Thoracic aorta (tissue), 2 donors: ENCODE measurements at regions not wholly inside any gene's neighbourhood (a gene's known extent, or its start where the extent isn't known, plus 50 kb on each side); places are given as distances from the start of the nearest gene placed in this dataset.

ENCODE experiments used
- ATAC-seq: fragments of 150-250 bp; one replicate; pipeline ENCODE4 v1.8.0; 2017; ENCODE audit warnings: low read depth; ENCODE audit not compliant: insufficient number of reproducible peaks, low FRiP score
- DNase-seq: peaks from one replicate; pipeline ENCODE4 v3.0.0-alpha.2; 2020; ENCODE audit warnings: low spot score
- H3K27ac ChIP-seq, 2 donors: fragments of 200-600 bp; sonication (generic); 1 replicate in 1 of 2; 2 replicates in 1 of 2; pipeline ENCODE4 v1.5.1; 2016; ENCODE audit warnings: mild to moderate bottlenecking in 2 of 2, moderate library complexity in 2 of 2
- H3K27me3 ChIP-seq: fragments of 200-600 bp; sonication (generic); replicated peaks from 2 replicates; pipeline ENCODE4 v1.6.0; 2016; ENCODE audit warnings: mild to moderate bottlenecking; ENCODE audit not compliant: insufficient read depth
- H3K36me3 ChIP-seq: fragments of 200-600 bp; sonication (generic); one replicate; pipeline ENCODE4 v1.5.1; 2016
- H3K4me1 ChIP-seq, 2 donors: fragments of 200-600 bp; sonication (generic); 1 replicate in 1 of 2; 2 replicates in 1 of 2; pipeline versions ENCODE4 v1.5.1 to v1.6.0; 2016; ENCODE audit warnings: low read depth in 2 of 2, mild to moderate bottlenecking in 1 of 2; ENCODE audit not compliant: control insufficient read depth in 1 of 2
- H3K4me3 ChIP-seq: fragments of 200-600 bp; sonication (generic); 2 replicates; pipeline ENCODE4 v1.5.1; 2016; ENCODE audit warnings: mild to moderate bottlenecking
- H3K9me3 ChIP-seq: fragments of 200-600 bp; sonication (generic); 2 replicates; pipeline ENCODE4 v1.5.1; 2016
- TF ChIP-seq, protein P1 (sequence below): fragments of 200-600 bp; sonication (generic); IDR thresholded peaks from one replicate; pipeline ENCODE4 v1.5.1; 2019; ENCODE audit warnings: antibody characterized with exemption

DNA sequence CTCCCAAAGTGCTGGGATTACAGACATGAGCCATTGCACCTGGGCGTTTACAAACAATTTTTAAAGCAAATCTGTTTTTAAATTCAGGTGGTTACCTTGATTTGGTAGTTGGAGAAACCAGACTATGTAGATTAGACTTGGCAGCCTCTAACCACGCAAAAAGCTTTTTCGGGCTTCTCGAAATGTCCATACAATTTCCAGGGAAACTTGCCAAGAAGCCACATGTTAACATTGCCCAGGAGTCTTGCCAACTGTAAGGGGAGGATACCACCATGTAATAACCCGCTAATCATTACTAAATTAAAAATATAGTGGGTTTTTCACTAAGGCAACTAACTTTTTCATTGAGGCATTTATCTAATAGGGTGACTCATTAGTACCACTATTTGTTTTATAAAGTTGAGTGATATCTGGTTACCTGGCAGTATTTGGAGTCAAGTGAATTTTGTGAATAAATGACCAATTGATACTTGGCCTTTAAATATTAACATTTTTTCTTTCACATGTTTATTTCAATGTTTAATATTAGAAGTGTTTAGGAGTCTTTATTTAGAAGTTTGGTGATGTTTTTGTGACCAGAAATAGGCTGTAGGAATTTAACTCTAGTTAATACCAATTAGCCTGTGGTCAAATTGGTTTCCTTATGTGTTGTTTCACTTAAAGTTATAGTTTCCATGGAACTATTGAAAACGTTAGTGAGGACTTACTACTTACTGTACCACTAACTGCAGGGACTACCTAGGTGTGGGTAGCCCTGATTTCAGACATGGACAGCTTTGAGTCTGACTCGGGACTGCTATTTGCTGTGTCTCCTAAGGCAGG lies 61.3 kb downstream of the CLDN34 start:
- ATAC-seq (no peak), DNase-seq (no peak)
- no peak overlapping the region for H3K27ac ChIP-seq

DNA sequence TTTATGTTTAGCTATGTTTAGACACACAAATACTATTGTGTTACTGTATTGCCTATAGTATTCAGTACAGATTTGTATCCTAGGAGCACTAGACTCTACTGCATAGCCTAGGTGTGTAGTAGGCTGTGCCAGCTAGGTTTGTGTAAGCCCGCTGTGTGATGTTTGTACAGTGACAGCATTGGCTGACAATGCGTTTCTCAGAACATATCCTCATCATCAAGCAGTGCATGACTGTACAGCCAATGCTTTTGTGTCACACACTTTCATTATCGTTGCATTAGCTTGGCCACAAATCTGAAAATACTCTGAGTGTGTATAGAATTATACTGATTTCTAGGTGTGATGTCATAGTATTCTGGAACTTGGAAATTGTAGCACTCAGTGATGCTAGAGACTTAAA lies 63.4 kb downstream of the CLDN34 start:
- H3K36me3 ChIP-seq: no peaks in the 10 kb centered on the region
- DNase-seq: no peak
- H3K27ac ChIP-seq: no peak overlapping the region
- H3K9me3 ChIP-seq: no peaks in the 10 kb centered on the region
- H3K27me3 ChIP-seq: no peaks in the 10 kb centered on the region
- TF ChIP-seq, protein P1, sequence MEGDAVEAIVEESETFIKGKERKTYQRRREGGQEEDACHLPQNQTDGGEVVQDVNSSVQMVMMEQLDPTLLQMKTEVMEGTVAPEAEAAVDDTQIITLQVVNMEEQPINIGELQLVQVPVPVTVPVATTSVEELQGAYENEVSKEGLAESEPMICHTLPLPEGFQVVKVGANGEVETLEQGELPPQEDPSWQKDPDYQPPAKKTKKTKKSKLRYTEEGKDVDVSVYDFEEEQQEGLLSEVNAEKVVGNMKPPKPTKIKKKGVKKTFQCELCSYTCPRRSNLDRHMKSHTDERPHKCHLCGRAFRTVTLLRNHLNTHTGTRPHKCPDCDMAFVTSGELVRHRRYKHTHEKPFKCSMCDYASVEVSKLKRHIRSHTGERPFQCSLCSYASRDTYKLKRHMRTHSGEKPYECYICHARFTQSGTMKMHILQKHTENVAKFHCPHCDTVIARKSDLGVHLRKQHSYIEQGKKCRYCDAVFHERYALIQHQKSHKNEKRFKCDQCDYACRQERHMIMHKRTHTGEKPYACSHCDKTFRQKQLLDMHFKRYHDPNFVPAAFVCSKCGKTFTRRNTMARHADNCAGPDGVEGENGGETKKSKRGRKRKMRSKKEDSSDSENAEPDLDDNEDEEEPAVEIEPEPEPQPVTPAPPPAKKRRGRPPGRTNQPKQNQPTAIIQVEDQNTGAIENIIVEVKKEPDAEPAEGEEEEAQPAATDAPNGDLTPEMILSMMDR: no peak
- H3K4me1 ChIP-seq: no peaks in the 10 kb centered on the region
- no peak for ATAC-seq
- H3K4me3 ChIP-seq: no peak overlapping the region

More for the DNA sequence above, 61.3 kb downstream of the CLDN34 start:
- Histone ChIP-seq H3K9me3 (no peaks in the 10 kb centered on the region), H3K4me1 (no peaks in the 10 kb centered on the region), H3K36me3 (no peaks in the 10 kb centered on the region), H3K4me3 (no peak overlapping the region), H3K27me3 (no peaks in the 10 kb centered on the region)
- TF ChIP-seq, protein P1: no peak

DNA sequence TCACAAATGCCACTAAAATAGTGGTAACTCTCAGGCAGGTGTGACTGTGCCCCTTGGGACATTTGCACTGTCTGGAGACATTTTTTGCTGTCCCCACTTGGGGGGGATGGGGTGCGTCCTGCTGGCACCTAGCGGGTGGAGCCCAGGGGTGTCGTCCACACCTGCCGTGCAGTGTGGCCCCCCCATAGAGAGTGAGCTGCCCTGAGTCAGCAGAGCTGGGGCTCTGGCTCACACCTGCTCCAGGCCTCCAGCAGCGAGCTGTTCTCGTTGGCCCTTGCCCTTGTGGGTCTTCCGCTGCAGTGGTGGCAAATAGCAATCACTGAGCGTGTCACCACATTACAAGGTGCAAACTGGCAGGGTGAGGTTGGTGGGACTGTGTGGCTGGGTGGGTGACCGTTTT lies 64.6 kb downstream of the CLDN34 start:
- Histone ChIP-seq H3K9me3 (no peaks in the 10 kb centered on the region), H3K36me3 (no peaks in the 10 kb centered on the region), H3K4me3 (no peak overlapping the region), H3K4me1 (no peaks in the 10 kb centered on the region), H3K27ac (no peak overlapping the region), H3K27me3 (no peaks in the 10 kb centered on the region)
- TF ChIP-seq, protein P1: no peak
- DNase-seq (no peak), ATAC-seq (no peak)

DNA sequence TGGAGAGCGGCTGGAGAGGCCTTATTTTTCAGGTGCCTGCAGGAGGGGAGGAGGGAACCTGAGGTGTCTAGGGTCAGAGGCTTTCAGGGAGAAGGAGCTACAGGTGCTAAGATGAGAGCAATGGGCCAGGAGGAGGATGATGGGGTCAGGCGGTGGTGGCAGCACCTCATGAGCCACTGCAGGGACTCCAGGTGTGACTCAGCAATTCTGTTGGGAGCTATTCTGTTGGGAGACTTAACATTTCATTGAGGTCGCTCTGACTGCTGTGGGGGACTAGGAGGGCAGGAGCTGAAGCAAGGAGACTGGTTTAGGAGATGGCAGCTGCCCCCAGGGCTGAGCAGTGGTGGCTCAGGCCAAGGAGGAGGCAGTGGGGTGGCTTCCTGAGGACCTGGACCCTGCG lies 65.0 kb downstream of the CLDN34 start:
- Histone ChIP-seq H3K27me3 (no peaks in the 10 kb centered on the region), H3K4me1 (no peaks in the 10 kb centered on the region), H3K9me3 (no peaks in the 10 kb centered on the region), H3K36me3 (no peaks in the 10 kb centered on the region), H3K27ac (no peak overlapping the region), H3K4me3 (no peak overlapping the region)
- TF ChIP-seq, protein P1: no peak
- no peak for ATAC-seq
- DNase-seq: no peak

DNA sequence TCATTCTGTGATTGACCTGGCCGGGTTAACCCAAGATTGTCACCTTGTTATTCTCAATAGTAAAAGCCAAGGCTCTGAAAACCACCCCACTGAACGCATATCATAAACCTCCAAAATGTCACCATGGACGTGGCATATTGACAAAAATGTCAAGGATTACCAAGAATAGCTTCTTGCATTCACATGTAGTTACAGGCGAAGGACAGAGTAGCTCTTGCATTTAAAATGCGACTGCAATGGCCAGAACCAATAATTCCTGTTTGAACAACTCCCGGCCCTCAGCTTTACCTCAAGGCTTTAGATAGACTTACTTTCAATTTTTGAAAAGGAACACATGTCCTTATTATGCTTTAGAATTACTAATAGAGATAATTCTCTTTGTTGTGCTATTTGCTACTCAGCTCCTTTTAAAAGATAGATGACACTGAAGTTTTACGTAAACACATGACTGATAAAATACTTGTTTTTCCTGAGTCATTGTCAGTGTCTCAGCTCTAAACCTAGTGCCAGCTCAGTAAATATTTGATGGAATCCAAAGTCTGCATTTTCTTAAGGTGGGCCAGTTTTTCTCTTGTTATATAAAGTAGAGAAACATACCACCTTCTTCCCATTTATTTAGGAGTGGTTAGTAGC lies 66.3 kb downstream of the CLDN34 start:
- no peak overlapping the region for H3K27ac ChIP-seq
- ATAC-seq (no peak), DNase-seq (no peak)
- TF ChIP-seq, protein P1: no peak
- no peaks in the 10 kb centered on the region for H3K27me3 ChIP-seq
- H3K4me3 ChIP-seq: no peak overlapping the region
- H3K9me3 ChIP-seq: no peaks in the 10 kb centered on the region
- no peaks in the 10 kb centered on the region for H3K36me3 ChIP-seq
- no peaks in the 10 kb centered on the region for H3K4me1 ChIP-seq
